ENCODE measurements at regions not wholly inside any gene's neighbourhood (a gene's known extent, or its start where the extent isn't known, plus 50 kb on each side); places are given as distances from the start of the nearest gene placed in this dataset.
"Not testable (repeated sequence)": the region's sequence is repeated elsewhere in the genome, so short reads cannot be mapped to it uniquely, and the experiment has no call there.

GRCh38 chr3:198096015-198096414 is 136.0 kb downstream of the LMLN start:
- Histone ChIP-seq H3K4me3 (ENCODE audit: insufficient read length, low read depth) (no peak overlapping the region), H3K27me3 (ENCODE audit: insufficient read depth, insufficient read length) (no peaks in the 10 kb centered on the region), H3K9ac (ENCODE audit: insufficient read length, low read depth) (no peak overlapping the region), H3K4me1 (ENCODE audit: insufficient read depth, insufficient read length) (no peaks in the 10 kb centered on the region), H3K36me3 (ENCODE audit: insufficient read depth, insufficient read length, low read length) (no peaks in the 10 kb centered on the region), H3K9me3 (ENCODE audit: insufficient read depth, low read length) (0 out of 2 replicates have a peak, but pooled peaks cover 5% of the 10 kb centered on the region)
- no peak for TF ChIP-seq ZNF274 (IDR thresholded peaks at IDR 0.05; ENCODE audit: low read depth, low read length)
- TF ChIP-seq YY1 (IDR thresholded peaks at IDR 0.05; ENCODE audit: insufficient read depth, insufficient read length), result no peak
- no peak for TF ChIP-seq SUZ12 (IDR thresholded peaks at IDR 0.05; ENCODE audit: extremely low read depth, insufficient read depth, insufficient read length)
- DNase-seq (ENCODE audit: low read depth, low spot score), result no peak

DNA sequence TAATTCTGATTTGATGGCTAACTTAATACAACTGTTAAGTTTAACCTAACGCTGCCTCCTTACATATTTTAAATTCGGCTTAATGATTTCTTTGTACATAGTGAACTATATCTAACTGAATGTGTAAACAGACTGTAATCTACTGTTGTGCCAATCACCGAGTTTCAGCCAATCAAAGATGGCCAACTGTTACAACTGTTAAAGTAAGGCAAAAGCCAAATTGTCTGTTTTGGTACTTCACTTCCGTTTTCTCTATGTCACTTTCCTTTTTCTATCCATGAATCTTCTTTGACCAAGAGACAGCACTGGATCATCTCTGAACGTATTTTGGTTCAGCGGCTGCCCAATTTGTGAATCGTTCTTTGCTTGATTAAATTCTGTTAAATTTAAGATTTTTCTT is 137.0 kb downstream of the LMLN start:
- 0 out of 2 replicates have a peak, but pooled peaks cover 5% of the 10 kb centered on the region for H3K9me3 ChIP-seq (ENCODE audit: insufficient read depth, low read length)
- H3K9ac ChIP-seq (ENCODE audit: insufficient read length, low read depth), result no peak overlapping the region
- H3K4me1 ChIP-seq (ENCODE audit: insufficient read depth, insufficient read length), result no peaks in the 10 kb centered on the region
- no peaks in the 10 kb centered on the region for H3K36me3 ChIP-seq (ENCODE audit: insufficient read depth, insufficient read length, low read length)
- H3K4me3 ChIP-seq (ENCODE audit: insufficient read length, low read depth), result no peak overlapping the region
- no peak for DNase-seq (ENCODE audit: low read depth, low spot score)
- no peak for TF ChIP-seq SUZ12 (IDR thresholded peaks at IDR 0.05; ENCODE audit: extremely low read depth, insufficient read depth, insufficient read length)
- TF ChIP-seq YY1 (IDR thresholded peaks at IDR 0.05; ENCODE audit: insufficient read depth, insufficient read length), result no peak
- TF ChIP-seq ZNF274 (IDR thresholded peaks at IDR 0.05; ENCODE audit: low read depth, low read length), result no peak
- H3K27me3 ChIP-seq (ENCODE audit: insufficient read depth, insufficient read length), result no peaks in the 10 kb centered on the region

DNA sequence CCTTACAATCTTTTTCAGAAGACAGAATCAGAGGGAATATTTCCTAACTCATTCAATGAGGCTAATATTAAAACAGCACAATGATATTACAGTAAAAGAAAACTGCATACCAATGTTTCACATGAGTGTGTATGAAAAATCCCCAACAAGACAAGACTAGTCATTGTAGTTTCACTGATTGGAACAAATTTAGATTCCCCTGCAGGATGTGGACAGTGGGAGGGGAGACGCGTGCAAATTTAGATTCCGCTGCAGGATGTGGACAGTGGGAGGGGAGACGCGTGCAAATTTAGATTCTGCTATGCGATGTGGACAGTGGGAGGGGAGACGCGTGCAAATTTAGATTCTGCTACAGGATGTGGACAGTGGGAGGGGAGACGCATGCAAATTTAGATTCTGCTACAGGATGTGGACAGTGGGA is 138.7 kb downstream of the LMLN start:
- H3K4me1 ChIP-seq (ENCODE audit: insufficient read depth, insufficient read length); DNase-seq (ENCODE audit: low read depth, low spot score); H3K36me3 ChIP-seq (ENCODE audit: insufficient read depth, insufficient read length, low read length); H3K27me3 ChIP-seq (ENCODE audit: insufficient read depth, insufficient read length); H3K9ac ChIP-seq (ENCODE audit: insufficient read length, low read depth); H3K9me3 ChIP-seq (ENCODE audit: insufficient read depth, low read length); H3K4me3 ChIP-seq (ENCODE audit: insufficient read length, low read depth): not testable (repeated sequence)

DNA sequence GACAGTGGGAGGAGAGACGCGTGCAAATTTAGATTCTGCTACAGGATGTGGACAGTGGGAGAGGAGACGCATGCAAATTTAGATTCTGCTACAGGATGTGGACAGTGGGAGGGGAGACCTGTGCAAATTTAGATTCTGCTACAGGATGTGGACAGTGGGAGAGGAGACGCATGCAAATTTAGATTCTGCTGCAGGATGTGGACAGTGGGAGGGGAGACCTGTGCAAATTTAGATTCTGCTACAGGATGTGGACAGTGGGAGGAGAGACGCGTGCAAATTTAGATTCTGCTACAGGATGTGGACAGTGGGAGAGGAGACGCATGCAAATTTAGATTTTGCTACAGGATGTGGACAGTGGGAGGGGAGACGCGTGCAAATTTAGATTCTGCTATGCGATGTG is 143.1 kb downstream of the LMLN start:
- H3K4me3 ChIP-seq (ENCODE audit: insufficient read length, low read depth); H3K36me3 ChIP-seq (ENCODE audit: insufficient read depth, insufficient read length, low read length); H3K4me1 ChIP-seq (ENCODE audit: insufficient read depth, insufficient read length); DNase-seq (ENCODE audit: low read depth, low spot score); H3K9ac ChIP-seq (ENCODE audit: insufficient read length, low read depth); H3K9me3 ChIP-seq (ENCODE audit: insufficient read depth, low read length); H3K27me3 ChIP-seq (ENCODE audit: insufficient read depth, insufficient read length): not testable (repeated sequence)

DNA sequence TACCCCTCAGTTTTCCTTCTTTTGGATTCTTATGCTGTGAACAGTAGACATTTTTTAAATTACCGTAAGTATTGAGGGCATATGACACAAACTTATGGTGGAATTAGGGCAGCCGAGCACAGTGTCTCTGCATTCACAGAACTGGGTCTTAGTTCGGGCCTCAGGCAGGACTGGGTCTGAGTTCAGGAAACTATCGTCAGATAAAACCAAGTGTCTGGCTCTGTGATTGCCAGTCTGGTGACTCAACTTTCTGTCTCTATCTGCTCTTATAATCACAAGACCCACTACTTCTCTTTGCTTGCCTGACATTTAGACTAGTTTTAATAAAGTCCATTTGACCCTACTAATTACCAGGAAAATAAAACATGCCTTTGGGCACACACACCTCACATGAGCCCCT is 146.2 kb downstream of the LMLN start:
- Histone ChIP-seq H3K9ac (ENCODE audit: insufficient read length, low read depth) (no peak overlapping the region), H3K9me3 (ENCODE audit: insufficient read depth, low read length) (no peaks in the 10 kb centered on the region), H3K4me3 (ENCODE audit: insufficient read length, low read depth) (no peak overlapping the region), H3K4me1 (ENCODE audit: insufficient read depth, insufficient read length) (no peaks in the 10 kb centered on the region), H3K36me3 (ENCODE audit: insufficient read depth, insufficient read length, low read length) (no peaks in the 10 kb centered on the region), H3K27me3 (ENCODE audit: insufficient read depth, insufficient read length) (peaks cover 2% of the 10 kb centered on the region)
- TF ChIP-seq SUZ12 (IDR thresholded peaks at IDR 0.05; ENCODE audit: extremely low read depth, insufficient read depth, insufficient read length) (no peak), YY1 (IDR thresholded peaks at IDR 0.05; ENCODE audit: insufficient read depth, insufficient read length) (no peak), ZNF274 (IDR thresholded peaks at IDR 0.05; ENCODE audit: low read depth, low read length) (no peak)
- DNase-seq (ENCODE audit: low read depth, low spot score), result no peak

GRCh38 chr3:198107840-198108734 is 148.1 kb downstream of the LMLN start:
- TF ChIP-seq YY1 (IDR thresholded peaks at IDR 0.05; ENCODE audit: insufficient read depth, insufficient read length), result no peak
- TF ChIP-seq SUZ12 (IDR thresholded peaks at IDR 0.05; ENCODE audit: extremely low read depth, insufficient read depth, insufficient read length), result no peak
- no peak for TF ChIP-seq ZNF274 (IDR thresholded peaks at IDR 0.05; ENCODE audit: low read depth, low read length)
- no peak for DNase-seq (ENCODE audit: low read depth, low spot score)
- Histone ChIP-seq H3K4me1 (ENCODE audit: insufficient read depth, insufficient read length) (no peaks in the 10 kb centered on the region), H3K9me3 (ENCODE audit: insufficient read depth, low read length) (no peaks in the 10 kb centered on the region), H3K9ac (ENCODE audit: insufficient read length, low read depth) (no peak overlapping the region), H3K36me3 (ENCODE audit: insufficient read depth, insufficient read length, low read length) (no peaks in the 10 kb centered on the region), H3K27me3 (ENCODE audit: insufficient read depth, insufficient read length) (peaks cover 13% of the 10 kb centered on the region), H3K4me3 (ENCODE audit: insufficient read length, low read depth) (no peak overlapping the region)

GRCh38 chr3:198109883-198110282 is 149.9 kb downstream of the LMLN start:
- no peaks in the 10 kb centered on the region for H3K4me1 ChIP-seq (ENCODE audit: insufficient read depth, insufficient read length)
- H3K27me3 ChIP-seq (ENCODE audit: insufficient read depth, insufficient read length), result peaks cover 30% of the 10 kb centered on the region
- no peak overlapping the region for H3K9ac ChIP-seq (ENCODE audit: insufficient read length, low read depth)
- DNase-seq (ENCODE audit: low read depth, low spot score), result no peak
- H3K9me3 ChIP-seq (ENCODE audit: insufficient read depth, low read length), result no peaks in the 10 kb centered on the region
- H3K4me3 ChIP-seq (ENCODE audit: insufficient read length, low read depth), result no peak overlapping the region
- TF ChIP-seq YY1 (IDR thresholded peaks at IDR 0.05; ENCODE audit: insufficient read depth, insufficient read length) (no peak), ZNF274 (IDR thresholded peaks at IDR 0.05; ENCODE audit: low read depth, low read length) (no peak), SUZ12 (IDR thresholded peaks at IDR 0.05; ENCODE audit: extremely low read depth, insufficient read depth, insufficient read length) (no peak)
- H3K36me3 ChIP-seq (ENCODE audit: insufficient read depth, insufficient read length, low read length), result no peaks in the 10 kb centered on the region

Measured in NT2/D1 (cell line).